GM12878 (cell line): ENCODE measurements at regions not wholly inside any gene's neighbourhood (a gene's known extent, or its start where the extent isn't known, plus 50 kb on each side); places are given as distances from the start of the nearest gene placed in this dataset.

Experiments
- CREB1 ChIP-seq: IDR thresholded peaks from 2 replicates; pipeline ENCODE4 v1.6.1; 2012; ENCODE audit warnings: low read depth, mild to moderate bottlenecking, inconsistent platforms
- CREM ChIP-seq: IDR thresholded peaks from 2 replicates; pipeline ENCODE4 v1.6.1; 2014; ENCODE audit warnings: antibody characterized with exemption, low read depth
- ELK1 ChIP-seq: IDR thresholded peaks from 2 replicates; pipeline ENCODE4 v1.6.1; 2012; ENCODE audit warnings: low read depth, low read length, improper control_type of control experiment
- NFXL1 ChIP-seq: fragments of 450-650 bp; IDR thresholded peaks from 2 replicates; pipeline ENCODE4 v1.6.1; 2017; ENCODE audit warnings: antibody characterized with exemption, mild to moderate bottlenecking, borderline replicate concordance
- RBBP5 ChIP-seq: fragments of 200-600 bp; sonication (generic); conservative IDR thresholded peaks from 2 replicates; pipeline ENCODE4 v1.6.1; 2016
- ZBTB4 ChIP-seq: fragments of 450-650 bp; formaldehyde crosslinking; IDR thresholded peaks from 2 replicates; pipeline ENCODE4 v1.4.0; 2022; ENCODE audit warnings: mild to moderate bottlenecking, moderate library complexity
- TF ChIP-seq, protein P1 (sequence below): fragments of 450-650 bp; IDR thresholded peaks from 2 replicates; pipeline ENCODE4 v1.6.1; 2016; ENCODE audit warnings: mild to moderate bottlenecking
- TF ChIP-seq, protein P2 (sequence below): IDR thresholded peaks from 2 replicates; pipeline ENCODE4 v1.6.1; 2011; ENCODE audit warnings: borderline replicate concordance, low read depth, mild to moderate bottlenecking, moderate library complexity, low read length; ENCODE audit not compliant: insufficient read depth, poor library complexity, severe bottlenecking

DNA sequence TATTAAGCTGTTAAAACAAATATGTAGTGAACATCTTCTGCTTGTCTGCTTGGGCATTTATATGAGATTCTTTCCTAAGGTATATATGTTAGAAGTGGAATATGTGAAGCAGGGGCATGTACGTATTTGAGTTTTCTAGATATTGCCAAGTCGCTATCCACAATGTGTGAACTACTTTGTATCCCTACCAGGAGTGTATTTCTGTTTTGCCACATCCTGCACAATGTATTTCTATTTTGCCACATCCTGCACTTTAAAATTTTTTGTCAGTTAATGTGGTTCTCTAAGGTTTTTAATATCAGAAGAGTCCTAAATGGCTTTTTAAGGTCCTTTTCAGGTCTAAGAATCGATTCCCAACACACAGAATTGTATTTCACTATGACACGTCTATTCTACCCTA lies 141.7 kb upstream of the ATP5MC3 start (continued):
- TF ChIP-seq ZBTB4 (CRISPR knock-in tag) (no peak), CREM (no peak), RBBP5 (no peak), CREB1 (no peak), ELK1 (no peak), NFXL1 (no peak)
- TF ChIP-seq, protein P1, sequence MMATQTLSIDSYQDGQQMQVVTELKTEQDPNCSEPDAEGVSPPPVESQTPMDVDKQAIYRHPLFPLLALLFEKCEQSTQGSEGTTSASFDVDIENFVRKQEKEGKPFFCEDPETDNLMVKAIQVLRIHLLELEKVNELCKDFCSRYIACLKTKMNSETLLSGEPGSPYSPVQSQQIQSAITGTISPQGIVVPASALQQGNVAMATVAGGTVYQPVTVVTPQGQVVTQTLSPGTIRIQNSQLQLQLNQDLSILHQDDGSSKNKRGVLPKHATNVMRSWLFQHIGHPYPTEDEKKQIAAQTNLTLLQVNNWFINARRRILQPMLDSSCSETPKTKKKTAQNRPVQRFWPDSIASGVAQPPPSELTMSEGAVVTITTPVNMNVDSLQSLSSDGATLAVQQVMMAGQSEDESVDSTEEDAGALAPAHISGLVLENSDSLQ = no peak
- TF ChIP-seq, protein P2, sequence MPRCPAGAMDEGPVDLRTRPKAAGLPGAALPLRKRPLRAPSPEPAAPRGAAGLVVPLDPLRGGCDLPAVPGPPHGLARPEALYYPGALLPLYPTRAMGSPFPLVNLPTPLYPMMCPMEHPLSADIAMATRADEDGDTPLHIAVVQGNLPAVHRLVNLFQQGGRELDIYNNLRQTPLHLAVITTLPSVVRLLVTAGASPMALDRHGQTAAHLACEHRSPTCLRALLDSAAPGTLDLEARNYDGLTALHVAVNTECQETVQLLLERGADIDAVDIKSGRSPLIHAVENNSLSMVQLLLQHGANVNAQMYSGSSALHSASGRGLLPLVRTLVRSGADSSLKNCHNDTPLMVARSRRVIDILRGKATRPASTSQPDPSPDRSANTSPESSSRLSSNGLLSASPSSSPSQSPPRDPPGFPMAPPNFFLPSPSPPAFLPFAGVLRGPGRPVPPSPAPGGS = no peak
